ENCODE measurements at regions not wholly inside any gene's neighbourhood (a gene's known extent, or its start where the extent isn't known, plus 50 kb on each side); places are given as distances from the start of the nearest gene placed in this dataset.

GRCh38 chr18:77702686-77703085 lies 453.0 kb downstream of the GALR1 start:
- H3K27me3 ChIP-seq (ENCODE audit: control insufficient read depth in 1 of 2, insufficient read depth in 2 of 2, low read length in 2 of 2), result no peaks in the 10 kb centered on the region
- ATAC-seq (no peak), FAIRE-seq (no peak), DNase-seq (ENCODE audit: low spot score) (peak; percentile 10)
- H3K27ac ChIP-seq (ENCODE audit: extremely low read length, insufficient read depth, low read length), result no peak overlapping the region
- no TSS peak for BruUV-seq (replicated peaks)
- no peak overlapping the region for H3K9ac ChIP-seq (ENCODE audit: insufficient read depth, low read depth, low read length)
- no peak overlapping the region for H2AFZ ChIP-seq (ENCODE audit: low read length)
- in situ Hi-C loops (cut with HindIII; ENCODE audit: extremely low pct_ligation_motif_present, low pct_unique_long_range_greater_than_20kb), result no loop called here
- CTCF ChIA-PET (ENCODE audit: low intra/inter-chr PET ratio, low total read pairs), result no interaction called here
- no peak overlapping the region for H3K4me2 ChIP-seq (ENCODE audit: low read depth, low read length)
- no peaks in the 10 kb centered on the region for H4K20me1 ChIP-seq (ENCODE audit: insufficient read depth, low read length)
- no peaks in the 10 kb centered on the region for H3K36me3 ChIP-seq (replicated peaks in 1 of 2; ENCODE audit: control insufficient read depth in 1 of 2, insufficient read depth in 2 of 2, low read length in 2 of 2)
- intact Hi-C loops (cut with micrococcal nuclease; ENCODE audit: unreplicated experiment), result loop anchor here (5.0 kb wide), 1 partner anchor 560 kb away; no protein-coding TSS in a partner anchor
- no peaks in the 10 kb centered on the region for H3K4me1 ChIP-seq (ENCODE audit: insufficient read depth, low read length)
- POLR2A ChIA-PET, result no interaction called here
- 1% methylated on average over 4 of the region's 4 CpGs for WGBS (ENCODE audit: low lambda C conversion rate)
- H3K4me3 ChIP-seq (replicated peaks in 1 of 3; ENCODE audit: insufficient read depth in 1 of 3, low read depth in 2 of 3, low read length in 3 of 3), result no peak overlapping the region
- H3K9me3 ChIP-seq (ENCODE audit: low read length), result no peaks in the 10 kb centered on the region
- TF ChIP-seq POLR2G (IDR thresholded peaks at IDR 0.05; ENCODE audit: low read depth, low read length) (no peak), KLF11 (CRISPR knock-in tag; IDR thresholded peaks at IDR 0.05) (no peak), BHLHE40 (IDR thresholded peaks at IDR 0.05; ENCODE audit: low read length) (no peak), ZFP1 (CRISPR knock-in tag; IDR thresholded peaks at IDR 0.05) (no peak), CTCF (CRISPR knock-in tag; IDR thresholded peaks at IDR 0.05) (peak; percentile 45), STAG1 (CRISPR knock-in tag; IDR thresholded peaks at IDR 0.05) (peak; percentile 65), ZNF264 (CRISPR knock-in tag; IDR thresholded peaks at IDR 0.05) (no peak), ZNF333 (CRISPR knock-in tag; IDR thresholded peaks at IDR 0.05; ENCODE audit: borderline replicate concordance) (no peak), SMAD1 (CRISPR knock-in tag; IDR thresholded peaks at IDR 0.05; ENCODE audit: borderline replicate concordance, low read depth) (no peak)
- H3K79me2 ChIP-seq (ENCODE audit: insufficient read depth, low read length), result no peaks in the 10 kb centered on the region

GRCh38 chr18:77705301-77705700 lies 455.7 kb downstream of the GALR1 start:
- no peak for TF ChIP-seq ZBTB49 (CRISPR knock-in tag; IDR thresholded peaks at IDR 0.05; ENCODE audit: borderline replicate concordance)
- TF ChIP-seq ZBTB25 (CRISPR knock-in tag; IDR thresholded peaks at IDR 0.05), result no peak
- no peak for TF ChIP-seq ZNF780A (CRISPR knock-in tag; IDR thresholded peaks at IDR 0.05)
- no peak for DNase-seq (ENCODE audit: low spot score)
- Histone ChIP-seq H2AFZ (ENCODE audit: low read length) (no peak overlapping the region), H3K9ac (ENCODE audit: insufficient read depth, low read depth, low read length) (no peak overlapping the region), H3K4me2 (ENCODE audit: low read depth, low read length) (no peak overlapping the region), H4K20me1 (ENCODE audit: insufficient read depth, low read length) (no peaks in the 10 kb centered on the region), H3K27ac (ENCODE audit: extremely low read length, insufficient read depth, low read length) (no peak overlapping the region), H3K9me3 (ENCODE audit: low read length) (no peaks in the 10 kb centered on the region), H3K27me3 (ENCODE audit: control insufficient read depth in 1 of 2, insufficient read depth in 2 of 2, low read length in 2 of 2) (no peaks in the 10 kb centered on the region), H3K4me3 (replicated peaks in 1 of 3; ENCODE audit: insufficient read depth in 1 of 3, low read depth in 2 of 3, low read length in 3 of 3) (no peak overlapping the region), H3K79me2 (ENCODE audit: insufficient read depth, low read length) (no peaks in the 10 kb centered on the region), H3K4me1 (ENCODE audit: insufficient read depth, low read length) (no peaks in the 10 kb centered on the region), H3K36me3 (replicated peaks in 1 of 2; ENCODE audit: control insufficient read depth in 1 of 2, insufficient read depth in 2 of 2, low read length in 2 of 2) (no peaks in the 10 kb centered on the region)
- in situ Hi-C loops (cut with HindIII; ENCODE audit: extremely low pct_ligation_motif_present, low pct_unique_long_range_greater_than_20kb), result no loop called here
- FAIRE-seq, result no peak
- intact Hi-C loops (cut with micrococcal nuclease; ENCODE audit: unreplicated experiment), result no loop called here
- CTCF ChIA-PET (ENCODE audit: low intra/inter-chr PET ratio, low total read pairs), result no interaction called here
- BruUV-seq (replicated peaks), result no TSS peak
- POLR2A ChIA-PET, result no interaction called here
- no peak for ATAC-seq
- WGBS (ENCODE audit: low lambda C conversion rate), result 4% methylated on average over 2 of the region's 2 CpGs

Measured in HepG2 (cell line).